Prostate gland (tissue), 2 donors: ENCODE measurements at regions not wholly inside any gene's neighbourhood (a gene's known extent, or its start where the extent isn't known, plus 50 kb on each side); places are given as distances from the start of the nearest gene placed in this dataset.

Source experiments
- CTCF ChIP-seq, 4 experiments: fragments of 200-600 bp in 2 of 4; fragments of 450-650 bp in 2 of 4; sonication (generic) in 2 of 4; IDR thresholded peaks; 1 replicate in 3 of 4; 2 replicates in 1 of 4; pipeline ENCODE4 v1.5.1; 2016 to 2019; ENCODE audit warnings: antibody characterized with exemption in 4 of 4, mild to moderate bottlenecking in 2 of 4, moderate library complexity in 2 of 4
- POLR2A ChIP-seq: fragments of 450-650 bp; IDR thresholded peaks from one replicate; pipeline ENCODE4 v1.6.1; 2016; ENCODE audit warnings: antibody characterized with exemption, mild to moderate bottlenecking

DNA sequence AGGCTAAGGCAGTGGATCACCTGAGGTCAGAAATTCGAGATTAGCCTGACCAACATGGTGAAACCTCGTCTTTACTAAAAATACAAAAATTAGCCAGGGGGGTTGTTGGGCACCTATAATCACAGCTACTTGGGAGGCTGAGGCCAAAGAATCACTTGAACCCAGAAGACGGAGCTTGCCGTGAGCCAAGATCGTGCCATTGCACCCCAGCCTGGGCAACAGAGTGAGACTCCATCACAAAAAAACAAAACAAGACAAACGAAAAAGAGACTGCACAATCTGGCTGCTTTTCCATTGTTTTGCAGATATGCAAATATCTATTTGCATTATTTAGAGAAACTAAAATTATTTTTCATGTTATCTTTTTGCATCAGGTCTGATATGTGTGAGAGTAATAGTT, 83.6 kb downstream of the ZNF486 start:
- TF ChIP-seq CTCF (IDR thresholded peaks at IDR 0.05) (no peak), POLR2A (no peak)
